ENCODE measurements at regions not wholly inside any gene's neighbourhood (a gene's known extent, or its start where the extent isn't known, plus 50 kb on each side); places are given as distances from the start of the nearest gene placed in this dataset.
"Not testable (repeated sequence)": the region's sequence is repeated elsewhere in the genome, so short reads cannot be mapped to it uniquely, and the experiment has no call there.

GRCh38 chr10:121270906-121271305, 327.3 kb downstream of the FGFR2 start:
- Mint-ChIP-seq H3K36me3 (ENCODE audit: low read depth) (no peaks in the 10 kb centered on the region), H3K27me3 (no peaks in the 10 kb centered on the region), H3K27ac (no peak overlapping the region), H3K4me1 (no peaks in the 10 kb centered on the region), H3K4me3 (no peak overlapping the region)
- no peaks in the 10 kb centered on the region for H3K9me3 ChIP-seq (ENCODE audit: control insufficient read depth, low read length, poor library complexity, severe bottlenecking)
- DNase-seq, result no peak
- no peak for ATAC-seq

GRCh38 chr10:121276046-121276445, 322.2 kb downstream of the FGFR2 start:
- Mint-ChIP-seq H3K27ac (no peak overlapping the region), H3K4me1 (no peaks in the 10 kb centered on the region), H3K27me3 (no peaks in the 10 kb centered on the region), H3K4me3 (no peak overlapping the region), H3K36me3 (ENCODE audit: low read depth) (no peaks in the 10 kb centered on the region)
- H3K9me3 ChIP-seq (ENCODE audit: control insufficient read depth, low read length, poor library complexity, severe bottlenecking), result no peaks in the 10 kb centered on the region
- ATAC-seq, result no peak
- DNase-seq, result no peak

GRCh38 chr10:121276822-121277221, 321.4 kb downstream of the FGFR2 start:
- DNase-seq, result no peak
- no peaks in the 10 kb centered on the region for H3K36me3 Mint-ChIP-seq (ENCODE audit: low read depth)
- no peak overlapping the region for H3K4me3 Mint-ChIP-seq
- H3K4me1 Mint-ChIP-seq, result no peaks in the 10 kb centered on the region
- H3K9me3 ChIP-seq (ENCODE audit: control insufficient read depth, low read length, poor library complexity, severe bottlenecking), result no peaks in the 10 kb centered on the region
- no peak for ATAC-seq
- H3K27ac Mint-ChIP-seq, result no peak overlapping the region
- no peaks in the 10 kb centered on the region for H3K27me3 Mint-ChIP-seq

GRCh38 chr10:121278386-121278785, 319.9 kb downstream of the FGFR2 start:
- not testable (repeated sequence) for H3K27me3 Mint-ChIP-seq; H3K9me3 ChIP-seq (ENCODE audit: control insufficient read depth, low read length, poor library complexity, severe bottlenecking); DNase-seq; H3K27ac Mint-ChIP-seq; ATAC-seq; H3K4me1 Mint-ChIP-seq; H3K4me3 Mint-ChIP-seq; H3K36me3 Mint-ChIP-seq (ENCODE audit: low read depth)

GRCh38 chr10:121281576-121281975, 316.7 kb downstream of the FGFR2 start:
- Mint-ChIP-seq H3K4me1 (no peaks in the 10 kb centered on the region), H3K27me3 (no peaks in the 10 kb centered on the region), H3K36me3 (ENCODE audit: low read depth) (no peaks in the 10 kb centered on the region), H3K4me3 (no peak overlapping the region), H3K27ac (no peak overlapping the region)
- DNase-seq (no peak), ATAC-seq (no peak)
- H3K9me3 ChIP-seq (ENCODE audit: control insufficient read depth, low read length, poor library complexity, severe bottlenecking), result no peaks in the 10 kb centered on the region

GRCh38 chr10:121282264-121282663, 316.0 kb downstream of the FGFR2 start:
- H3K9me3 ChIP-seq (ENCODE audit: control insufficient read depth, low read length, poor library complexity, severe bottlenecking), result no peaks in the 10 kb centered on the region
- no peaks in the 10 kb centered on the region for H3K4me1 Mint-ChIP-seq
- ATAC-seq, result no peak
- no peak for DNase-seq
- H3K36me3 Mint-ChIP-seq (ENCODE audit: low read depth), result no peaks in the 10 kb centered on the region
- H3K27me3 Mint-ChIP-seq, result no peaks in the 10 kb centered on the region
- H3K4me3 Mint-ChIP-seq, result no peak overlapping the region
- no peak overlapping the region for H3K27ac Mint-ChIP-seq

GRCh38 chr10:121282797-121283515, 315.3 kb downstream of the FGFR2 start:
- H3K9me3 ChIP-seq (ENCODE audit: control insufficient read depth, low read length, poor library complexity, severe bottlenecking), result no peaks in the 10 kb centered on the region
- H3K36me3 Mint-ChIP-seq (ENCODE audit: low read depth), result no peaks in the 10 kb centered on the region
- no peaks in the 10 kb centered on the region for H3K4me1 Mint-ChIP-seq
- H3K4me3 Mint-ChIP-seq, result no peak overlapping the region
- no peaks in the 10 kb centered on the region for H3K27me3 Mint-ChIP-seq
- no peak for DNase-seq
- no peak overlapping the region for H3K27ac Mint-ChIP-seq
- no peak for ATAC-seq

GRCh38 chr10:121284936-121285335, 313.3 kb downstream of the FGFR2 start:
- Mint-ChIP-seq H3K27ac (no peak overlapping the region), H3K4me1 (no peaks in the 10 kb centered on the region), H3K36me3 (ENCODE audit: low read depth) (no peaks in the 10 kb centered on the region), H3K4me3 (no peak overlapping the region), H3K27me3 (no peaks in the 10 kb centered on the region)
- DNase-seq, result no peak
- no peaks in the 10 kb centered on the region for H3K9me3 ChIP-seq (ENCODE audit: control insufficient read depth, low read length, poor library complexity, severe bottlenecking)
- ATAC-seq, result no peak

- H3K36me3 Mint-ChIP-seq (ENCODE audit: low read depth), result no peaks in the 10 kb centered on the region
- no peak overlapping the region for H3K4me3 Mint-ChIP-seq
- no peaks in the 10 kb centered on the region for H3K4me1 Mint-ChIP-seq
- H3K27me3 Mint-ChIP-seq, result no peaks in the 10 kb centered on the region
- no peaks in the 10 kb centered on the region for H3K9me3 ChIP-seq (ENCODE audit: control insufficient read depth, low read length, poor library complexity, severe bottlenecking)
- no peak for ATAC-seq
- DNase-seq, result no peak
- no peak overlapping the region for H3K27ac Mint-ChIP-seq
Observed at GRCh38 chr10:121285406-121286196, 312.6 kb downstream of the FGFR2 start.

- H3K4me3 Mint-ChIP-seq, result no peak overlapping the region
- no peaks in the 10 kb centered on the region for H3K36me3 Mint-ChIP-seq (ENCODE audit: low read depth)
Observed at GRCh38 chr10:121288011-121288410, 310.2 kb downstream of the FGFR2 start.

GRCh38 chr10:121288864-121289661, 309.2 kb downstream of the FGFR2 start:
- H3K27me3 Mint-ChIP-seq, result no peaks in the 10 kb centered on the region

More at GRCh38 chr10:121288011-121288410, 310.2 kb downstream of the FGFR2 start:
- ATAC-seq (no peak), DNase-seq (no peak)
- H3K9me3 ChIP-seq (ENCODE audit: control insufficient read depth, low read length, poor library complexity, severe bottlenecking), result no peaks in the 10 kb centered on the region
- no peaks in the 10 kb centered on the region for H3K4me1 Mint-ChIP-seq
- H3K27me3 Mint-ChIP-seq, result no peaks in the 10 kb centered on the region
- H3K27ac Mint-ChIP-seq, result no peak overlapping the region

GRCh38 chr10:121289800-121290199, 308.4 kb downstream of the FGFR2 start:
- no peak overlapping the region for H3K27ac Mint-ChIP-seq
- no peaks in the 10 kb centered on the region for H3K27me3 Mint-ChIP-seq
- no peak for ATAC-seq
- no peak for DNase-seq
- H3K36me3 Mint-ChIP-seq (ENCODE audit: low read depth), result no peaks in the 10 kb centered on the region
- H3K4me1 Mint-ChIP-seq, result no peaks in the 10 kb centered on the region
- H3K4me3 Mint-ChIP-seq, result no peak overlapping the region
- H3K9me3 ChIP-seq (ENCODE audit: control insufficient read depth, low read length, poor library complexity, severe bottlenecking), result no peaks in the 10 kb centered on the region

More at GRCh38 chr10:121288864-121289661, 309.2 kb downstream of the FGFR2 start:
- H3K9me3 ChIP-seq (ENCODE audit: control insufficient read depth, low read length, poor library complexity, severe bottlenecking), result no peaks in the 10 kb centered on the region
- Mint-ChIP-seq H3K36me3 (ENCODE audit: low read depth) (no peaks in the 10 kb centered on the region), H3K4me3 (no peak overlapping the region), H3K27ac (no peak overlapping the region), H3K4me1 (no peaks in the 10 kb centered on the region)
- DNase-seq (no peak), ATAC-seq (no peak)

GRCh38 chr10:121290674-121291073, 307.6 kb downstream of the FGFR2 start:
- no peaks in the 10 kb centered on the region for H3K4me1 Mint-ChIP-seq
- H3K27ac Mint-ChIP-seq, result no peak overlapping the region
- H3K27me3 Mint-ChIP-seq, result no peaks in the 10 kb centered on the region
- H3K36me3 Mint-ChIP-seq (ENCODE audit: low read depth), result no peaks in the 10 kb centered on the region
- ATAC-seq (no peak), DNase-seq (no peak)
- H3K4me3 Mint-ChIP-seq, result no peak overlapping the region
- H3K9me3 ChIP-seq (ENCODE audit: control insufficient read depth, low read length, poor library complexity, severe bottlenecking), result no peaks in the 10 kb centered on the region

Data from T-helper 17 cell (primary cell).